A172 (cell line): ENCODE measurements at regions not wholly inside any gene's neighbourhood (a gene's known extent, or its start where the extent isn't known, plus 50 kb on each side); places are given as distances from the start of the nearest gene placed in this dataset.

Source experiments
- DNase-seq: peaks from one replicate; pipeline ENCODE4 v3.0.0-alpha.2; 2015; ENCODE audit warnings: low spot score

- DNase-seq, result no peak
Measured at GRCh38 chr9:1683951-1684350, 331.2 kb upstream of the SMARCA2 start.

GRCh38 chr9:1698991-1699390 lies 316.2 kb upstream of the SMARCA2 start:
- DNase-seq, result no peak

GRCh38 chr9:1701113-1701512 lies 314.0 kb upstream of the SMARCA2 start:
- no peak for DNase-seq

DNA sequence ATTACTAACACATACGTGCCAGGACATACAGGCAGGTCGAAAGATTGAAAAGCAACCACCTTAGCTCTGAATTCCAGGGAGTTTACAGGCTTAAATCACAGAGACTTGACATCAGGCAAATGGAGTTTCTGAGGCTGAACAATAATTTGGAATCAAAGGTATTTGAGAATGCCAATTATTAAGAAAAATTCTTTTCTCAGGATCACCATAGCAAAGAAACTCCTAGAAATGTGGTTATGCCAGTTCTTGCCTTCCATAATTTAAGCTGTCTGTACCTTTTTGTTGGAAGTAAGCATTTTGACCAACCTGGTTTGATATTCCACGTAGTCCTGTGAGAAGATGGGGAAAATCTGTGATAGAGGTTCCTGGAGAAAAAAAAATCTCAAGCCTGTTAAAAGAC lies 312.4 kb upstream of the SMARCA2 start:
- no peak for DNase-seq

- DNase-seq, result no peak
Measured at GRCh38 chr9:1707291-1707690, 307.9 kb upstream of the SMARCA2 start.

- DNase-seq, result no peak
Measured at GRCh38 chr9:1708219-1708618, 306.9 kb upstream of the SMARCA2 start.

GRCh38 chr9:1709347-1709746 lies 305.8 kb upstream of the SMARCA2 start:
- no peak for DNase-seq

- DNase-seq, result no peak
Measured at GRCh38 chr9:1712861-1713450, 302.2 kb upstream of the SMARCA2 start.

DNA sequence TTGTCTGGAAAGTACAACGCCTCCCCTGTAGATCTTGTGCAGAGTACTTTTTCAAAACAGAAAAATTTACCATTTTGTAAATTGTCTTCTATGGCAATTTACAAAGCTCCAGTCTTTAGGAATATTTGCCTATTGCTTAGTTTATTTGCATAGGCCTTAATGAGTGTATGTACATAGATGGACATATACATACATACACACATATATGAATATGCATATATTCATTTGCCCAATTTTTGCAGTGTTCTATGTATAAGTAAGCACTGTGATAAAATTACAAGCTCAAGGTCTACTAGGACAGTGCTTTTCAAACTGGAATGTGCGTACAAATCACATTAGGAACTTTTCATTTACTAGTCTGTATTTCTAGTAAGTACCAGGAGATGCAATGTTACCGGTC lies 301.3 kb upstream of the SMARCA2 start:
- no peak for DNase-seq

- no peak for DNase-seq
Measured at GRCh38 chr9:1717882-1718281, 297.3 kb upstream of the SMARCA2 start.

DNA sequence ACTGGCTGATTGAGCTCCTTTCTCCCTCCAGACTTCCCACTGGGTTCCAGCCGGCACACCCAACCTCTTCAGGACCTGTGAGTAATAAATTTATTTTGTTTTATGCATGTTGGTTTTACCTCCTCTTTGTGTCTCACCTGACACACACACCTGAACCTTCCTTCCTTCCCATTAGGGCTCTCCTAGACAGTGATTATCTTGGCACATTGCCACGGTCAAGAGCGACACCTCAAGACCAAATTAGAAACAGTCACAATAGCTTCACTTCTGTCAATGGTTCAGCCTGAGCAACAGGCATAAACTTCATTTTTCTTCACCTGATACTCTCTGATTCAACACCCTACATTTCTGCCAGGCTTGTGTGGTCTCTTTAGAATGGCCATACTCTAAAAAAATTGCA lies 296.3 kb upstream of the SMARCA2 start:
- no peak for DNase-seq

GRCh38 chr9:1721196-1721595 lies 294.0 kb upstream of the SMARCA2 start:
- DNase-seq, result no peak

DNA sequence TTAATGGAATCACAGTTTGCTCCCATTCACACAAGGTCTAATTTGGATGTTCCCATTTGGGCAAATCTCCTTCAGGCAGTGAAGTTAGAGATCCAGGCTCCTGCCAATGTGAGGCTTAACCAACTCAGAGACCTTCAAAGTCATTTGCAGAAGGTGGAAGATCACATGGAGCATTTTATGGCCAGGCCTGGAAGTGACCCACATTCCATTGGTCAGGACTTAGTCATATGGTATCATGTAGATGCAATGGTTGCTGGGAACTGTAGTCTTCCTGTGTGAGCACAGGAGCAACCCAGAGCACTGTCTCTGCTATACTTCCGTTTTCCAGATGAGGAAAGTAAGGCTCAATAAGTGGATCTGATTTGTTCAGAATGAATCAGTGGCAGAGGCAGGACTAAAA lies 292.7 kb upstream of the SMARCA2 start:
- DNase-seq, result no peak

- DNase-seq, result no peak
Measured at GRCh38 chr9:1723522-1724015, 291.6 kb upstream of the SMARCA2 start.

GRCh38 chr9:1726993-1727759 lies 288.0 kb upstream of the SMARCA2 start:
- no peak for DNase-seq

GRCh38 chr9:1729631-1730030 lies 285.5 kb upstream of the SMARCA2 start:
- DNase-seq, result no peak

- DNase-seq, result no peak
Measured at GRCh38 chr9:1732670-1733069, 282.5 kb upstream of the SMARCA2 start.

GRCh38 chr9:1738511-1739100 lies 276.5 kb upstream of the SMARCA2 start:
- DNase-seq, result no peak

- no peak for DNase-seq
Measured at GRCh38 chr9:1743121-1743960, 271.8 kb upstream of the SMARCA2 start.

GRCh38 chr9:1745980-1746379 lies 269.2 kb upstream of the SMARCA2 start:
- DNase-seq, result no peak

- DNase-seq, result no peak
Measured at GRCh38 chr9:1747417-1747967, 267.7 kb upstream of the SMARCA2 start.

- no peak for DNase-seq
Measured at GRCh38 chr9:1748407-1748806, 266.7 kb upstream of the SMARCA2 start.
